VCaP (cell line): ENCODE measurements at regions not wholly inside any gene's neighbourhood (a gene's known extent, or its start where the extent isn't known, plus 50 kb on each side); places are given as distances from the start of the nearest gene placed in this dataset.

Experiments
- H3K27ac ChIP-seq: fragments of 450-650 bp; 2 replicates; pipeline ENCODE4 v1.5.1; 2017
- TF ChIP-seq, protein P1 (sequence below): fragments of 450-650 bp; conservative IDR thresholded peaks from 2 replicates; pipeline ENCODE4 v1.5.1; 2017; ENCODE audit warnings: mild to moderate bottlenecking, moderate library complexity

DNA sequence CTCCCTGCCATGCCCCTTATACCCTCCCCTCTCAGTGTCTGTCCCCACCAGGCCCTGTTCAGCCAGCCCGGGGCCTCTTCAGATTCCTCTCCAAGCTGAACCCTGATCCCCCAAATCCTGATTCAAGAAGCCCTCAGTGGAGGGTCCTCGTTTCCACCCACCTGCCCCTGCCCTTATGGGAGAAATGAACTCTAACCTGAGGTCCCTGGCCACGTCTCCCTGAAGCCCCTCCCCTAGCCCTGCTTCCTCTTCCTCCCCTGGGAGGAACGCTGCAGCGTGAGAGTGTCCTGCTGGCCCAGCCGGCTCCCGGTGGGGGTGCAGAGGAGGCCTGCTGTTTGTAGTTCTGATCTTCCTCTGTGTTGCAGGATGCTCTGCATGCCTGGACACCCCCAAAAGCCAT is 56.7 kb upstream of the GLI2 start:
- H3K27ac ChIP-seq: no peak overlapping the region
- TF ChIP-seq, protein P1, sequence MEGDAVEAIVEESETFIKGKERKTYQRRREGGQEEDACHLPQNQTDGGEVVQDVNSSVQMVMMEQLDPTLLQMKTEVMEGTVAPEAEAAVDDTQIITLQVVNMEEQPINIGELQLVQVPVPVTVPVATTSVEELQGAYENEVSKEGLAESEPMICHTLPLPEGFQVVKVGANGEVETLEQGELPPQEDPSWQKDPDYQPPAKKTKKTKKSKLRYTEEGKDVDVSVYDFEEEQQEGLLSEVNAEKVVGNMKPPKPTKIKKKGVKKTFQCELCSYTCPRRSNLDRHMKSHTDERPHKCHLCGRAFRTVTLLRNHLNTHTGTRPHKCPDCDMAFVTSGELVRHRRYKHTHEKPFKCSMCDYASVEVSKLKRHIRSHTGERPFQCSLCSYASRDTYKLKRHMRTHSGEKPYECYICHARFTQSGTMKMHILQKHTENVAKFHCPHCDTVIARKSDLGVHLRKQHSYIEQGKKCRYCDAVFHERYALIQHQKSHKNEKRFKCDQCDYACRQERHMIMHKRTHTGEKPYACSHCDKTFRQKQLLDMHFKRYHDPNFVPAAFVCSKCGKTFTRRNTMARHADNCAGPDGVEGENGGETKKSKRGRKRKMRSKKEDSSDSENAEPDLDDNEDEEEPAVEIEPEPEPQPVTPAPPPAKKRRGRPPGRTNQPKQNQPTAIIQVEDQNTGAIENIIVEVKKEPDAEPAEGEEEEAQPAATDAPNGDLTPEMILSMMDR: no peak

DNA sequence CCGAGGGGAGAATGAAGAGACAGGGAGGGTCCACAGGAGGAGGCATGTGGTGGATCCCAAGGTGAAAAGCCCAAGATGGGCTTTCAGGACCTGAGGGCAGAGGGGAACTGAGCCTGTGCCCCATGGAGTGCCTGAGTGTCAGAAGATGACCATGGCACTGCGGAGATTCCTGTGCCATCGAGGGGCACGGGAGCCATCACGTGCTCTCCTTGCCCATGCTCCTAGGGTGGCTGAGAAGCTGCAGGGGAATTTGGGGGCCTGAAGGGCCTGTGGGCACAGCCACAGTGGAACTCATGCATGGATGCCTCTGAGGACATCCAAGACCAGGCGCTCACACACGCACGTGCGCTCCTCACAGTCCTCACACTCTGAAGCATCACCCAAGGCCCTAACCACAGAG is 56.1 kb upstream of the GLI2 start:
- peak overlapping the region; percentile 31; the same call in 1 of the 2 replicates for H3K27ac ChIP-seq
- TF ChIP-seq, protein P1: no peak

DNA sequence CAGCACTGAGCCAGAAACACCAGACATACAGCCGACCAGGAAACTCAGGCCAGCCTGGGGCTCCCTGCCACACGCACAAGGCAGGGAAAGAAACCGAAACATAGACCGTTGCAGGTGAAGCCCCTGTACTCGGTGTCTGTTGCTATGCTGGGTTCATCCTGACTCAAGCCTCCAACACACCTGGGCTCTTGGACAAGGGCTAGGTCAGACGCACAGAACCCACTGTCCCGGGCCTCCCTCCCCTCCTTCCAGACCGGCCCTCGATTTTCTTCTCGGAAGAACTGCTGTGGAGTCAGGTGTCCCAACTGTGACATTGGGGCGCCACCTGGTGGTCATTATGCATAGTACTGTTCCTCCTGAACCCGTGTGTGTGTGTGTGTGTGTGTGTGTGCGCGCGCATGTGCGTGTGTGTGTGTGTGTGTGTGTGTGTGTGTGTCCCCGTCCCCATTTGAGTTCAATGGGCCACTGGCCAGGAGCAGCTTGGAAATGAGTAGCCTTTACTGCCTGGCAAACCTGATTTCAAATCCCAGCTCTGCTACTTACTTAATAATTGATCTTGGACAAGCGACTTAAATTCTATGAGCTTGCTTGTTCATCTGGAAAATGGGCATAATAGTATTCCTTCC is 55.4 kb upstream of the GLI2 start:
- TF ChIP-seq, protein P1: peak; percentile 76
- peak overlapping the region; percentile 31; the same call in 1 of the 2 replicates for H3K27ac ChIP-seq

DNA sequence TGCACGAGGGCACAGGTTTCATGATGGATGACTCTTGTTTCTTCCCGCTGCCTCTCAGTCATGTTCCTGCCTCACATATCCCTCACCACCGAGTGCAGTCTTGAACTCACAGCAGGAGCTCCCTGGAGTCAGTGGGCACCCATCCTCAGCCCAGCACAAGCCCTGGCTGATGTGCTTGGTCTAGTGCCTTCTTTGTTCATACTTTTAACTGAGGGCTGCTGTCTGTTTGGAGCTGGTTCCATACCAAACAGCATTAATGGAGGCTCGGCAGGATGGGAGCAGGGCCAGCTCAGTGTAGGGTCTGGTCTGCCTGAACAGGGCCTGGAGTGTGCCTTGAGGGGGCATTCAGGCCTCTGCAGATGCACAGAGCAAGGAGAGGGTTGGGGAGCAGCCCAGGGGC is 54.5 kb upstream of the GLI2 start:
- no peak overlapping the region for H3K27ac ChIP-seq
- TF ChIP-seq, protein P1: no peak

DNA sequence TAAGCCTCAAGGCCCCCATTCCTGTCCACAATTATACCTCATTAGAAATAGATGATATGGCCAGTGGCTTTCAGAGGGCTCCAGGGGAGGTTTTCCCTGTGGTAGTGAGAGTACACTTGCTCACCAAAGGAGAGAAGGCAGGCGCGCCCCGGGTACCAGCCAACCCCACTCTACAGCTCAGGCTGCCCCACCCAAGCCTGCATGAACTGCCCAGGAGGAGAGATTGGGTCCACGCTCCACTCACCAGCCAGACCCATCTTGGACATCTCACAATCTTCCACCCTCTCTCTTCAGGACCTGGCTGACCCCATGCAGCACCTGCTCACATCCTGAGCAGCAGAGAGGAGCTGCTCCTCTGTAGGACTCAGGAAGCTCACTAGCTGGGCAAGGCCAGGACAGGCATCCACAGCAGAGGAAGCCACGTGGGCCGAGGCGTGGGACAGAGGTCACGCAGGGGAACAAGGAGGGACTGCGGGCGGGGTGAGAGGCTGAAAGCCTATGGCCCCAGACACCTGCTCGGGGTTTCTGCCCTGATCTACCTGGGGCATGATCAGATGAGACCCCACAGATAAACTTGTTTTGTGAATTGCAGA is 53.9 kb upstream of the GLI2 start:
- TF ChIP-seq, protein P1: no peak

DNA sequence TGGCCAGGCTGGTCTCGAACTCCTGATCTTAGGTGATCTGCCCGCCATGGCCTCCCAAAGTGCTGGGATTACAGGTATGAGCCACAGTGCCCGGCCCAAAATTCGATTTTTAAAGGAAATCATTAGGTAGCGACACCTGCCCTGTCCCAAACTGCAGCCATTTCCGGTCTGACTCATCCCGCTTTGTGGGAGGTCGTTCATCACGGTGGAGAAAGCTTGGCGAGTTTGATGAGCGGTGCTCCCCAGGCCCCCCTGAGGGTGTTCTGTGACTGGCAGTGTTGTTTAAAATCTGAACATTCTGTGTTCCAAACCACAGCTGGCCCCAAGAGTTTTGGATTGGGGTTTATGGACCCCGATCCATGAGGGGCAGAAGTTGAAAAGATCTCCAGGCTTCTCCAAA is 53.0 kb upstream of the GLI2 start:
- TF ChIP-seq, protein P1: no peak
- H3K27ac ChIP-seq: no peak overlapping the region

More for the DNA sequence above, 53.9 kb upstream of the GLI2 start:
- H3K27ac ChIP-seq: no peak overlapping the region

DNA sequence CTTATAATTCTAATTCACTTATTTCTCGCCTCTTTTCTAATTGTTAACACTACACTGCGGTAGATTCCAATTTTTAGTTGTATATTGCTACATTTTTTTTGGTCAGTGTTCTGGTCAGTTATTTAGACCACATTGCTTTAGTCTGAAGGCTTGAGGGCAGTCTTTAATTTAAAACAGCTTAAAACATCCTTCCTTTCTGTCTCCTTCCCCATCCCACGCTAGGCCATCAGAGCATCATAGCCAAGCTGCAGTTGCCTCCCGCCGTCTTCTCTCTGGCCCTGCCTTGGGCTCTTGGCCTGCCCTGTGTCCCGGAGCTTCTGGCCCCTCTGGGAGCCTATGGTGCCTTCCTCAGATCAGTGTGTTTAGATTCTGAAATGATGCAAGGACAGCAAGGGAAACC is 52.6 kb upstream of the GLI2 start:
- H3K27ac ChIP-seq: no peak overlapping the region
- TF ChIP-seq, protein P1: no peak
